ENCODE measurements at regions not wholly inside any gene's neighbourhood (a gene's known extent, or its start where the extent isn't known, plus 50 kb on each side); places are given as distances from the start of the nearest gene placed in this dataset.

DNA sequence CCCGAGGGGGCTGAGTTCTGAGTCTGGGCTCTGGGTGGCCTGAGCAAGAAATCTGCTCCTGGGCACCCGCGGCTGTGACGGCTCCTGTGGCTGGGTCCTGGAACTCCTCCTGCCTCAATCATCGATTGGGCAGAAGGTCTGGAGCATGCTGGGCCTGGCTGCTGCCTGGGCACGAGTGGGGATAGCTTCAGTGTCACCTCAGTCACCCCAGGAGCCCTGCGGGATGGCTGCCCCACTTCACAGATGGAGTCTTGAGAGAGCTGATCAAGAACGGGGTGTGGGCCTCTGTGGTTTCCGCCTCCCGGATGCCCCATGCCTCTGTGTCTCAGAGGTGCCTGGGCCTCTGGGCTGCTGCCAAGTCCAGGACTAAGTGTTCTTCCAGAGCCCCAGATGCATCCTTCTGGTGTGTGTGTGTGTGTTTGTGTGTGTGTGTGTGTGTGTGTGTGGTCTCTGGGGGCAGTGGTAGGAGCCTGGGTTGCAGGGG lies 185.6 kb upstream of the C14orf180 start:
- H3K27ac Mint-ChIP-seq = peak overlapping the region; percentile 90 to 97 (median 93)
- peaks cover 5 to 15% (median 9%) of the 10 kb centered on the region in 5 donors for H3K36me3 Mint-ChIP-seq
- H3K9me3 Mint-ChIP-seq = peaks cover 0 to 19% (median 11%) of the 10 kb centered on the region in 11 donors
- H3K27me3 Mint-ChIP-seq = no peaks in the 10 kb centered on the region
- CTCF ChIA-PET = interaction anchor here (0.8 kb wide), 1 partner anchor 15 kb away, joined by 3 read pairs; no protein-coding TSS in a partner anchor
- H3K4me3 ChIP-seq (ENCODE audit: low read length) = peak overlapping the region; percentile 36
- H3K9me3 ChIP-seq (ENCODE audit: control insufficient read depth in 2 of 3, low read length in 3 of 3) = peaks cover 0 to 10% (median 0%) of the 10 kb centered on the region in 3 experiments
- ATAC-seq = peak; percentile 79
- peak overlapping the region; percentile 82 for H3K27ac ChIP-seq (ENCODE audit: low read depth, low read length)
- H3K4me3 Mint-ChIP-seq = peak overlapping the region; percentile 77 to 100 (median 86)
- no peaks in the 10 kb centered on the region for H3K36me3 ChIP-seq (ENCODE audit: control insufficient read depth in 2 of 3, insufficient read depth in 3 of 3, low read length in 3 of 3)
- intact Hi-C loops (cut with micrococcal nuclease) = no loop called here
- DNase-seq = peak; percentile 34 to 89 (median 80)
- POLR2A ChIA-PET = interaction anchor here (0.6 to 0.7 kb wide), 2 partner anchors 9 to 126 kb away, joined by 3 read pairs; no protein-coding TSS in a partner anchor
- H3K4me1 Mint-ChIP-seq = peaks cover 47 to 96% (median 79%) of the 10 kb centered on the region in 7 donors
- peaks cover 68 to 74% of the 10 kb centered on the region in 2 donors for H3K4me1 ChIP-seq (ENCODE audit: control insufficient read depth in 2 of 2, insufficient read depth in 2 of 2, low read length in 2 of 2)
- H3K27me3 ChIP-seq (ENCODE audit: control insufficient read depth in 2 of 2, insufficient read depth in 2 of 2, low read length in 2 of 2) = no peaks in the 10 kb centered on the region

DNA sequence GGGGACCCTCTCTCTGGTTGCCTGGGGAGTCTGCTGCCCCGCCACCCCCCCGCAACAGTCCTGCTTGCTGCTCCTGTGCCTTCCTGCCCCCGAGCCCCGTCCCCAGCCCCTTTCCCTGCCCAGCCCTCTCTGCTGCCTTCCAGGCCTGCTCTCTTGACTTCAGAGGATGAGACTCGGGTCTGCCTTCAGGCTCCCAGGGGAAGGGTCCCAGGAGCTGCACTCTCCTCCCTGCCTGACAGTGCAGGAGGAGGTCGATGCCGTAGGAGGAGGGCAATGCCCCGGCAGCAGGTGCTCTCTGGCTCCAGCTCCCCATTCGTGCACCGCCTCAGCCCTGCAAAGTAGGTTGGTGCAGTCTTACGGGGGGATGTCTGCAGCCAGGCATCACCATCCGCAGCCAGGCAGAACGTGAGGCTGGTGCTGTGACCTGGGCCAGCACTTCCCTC lies 185.1 kb upstream of the C14orf180 start:
- no peaks in the 10 kb centered on the region for H3K36me3 ChIP-seq (ENCODE audit: control insufficient read depth in 2 of 3, insufficient read depth in 3 of 3, low read length in 3 of 3)

DNA sequence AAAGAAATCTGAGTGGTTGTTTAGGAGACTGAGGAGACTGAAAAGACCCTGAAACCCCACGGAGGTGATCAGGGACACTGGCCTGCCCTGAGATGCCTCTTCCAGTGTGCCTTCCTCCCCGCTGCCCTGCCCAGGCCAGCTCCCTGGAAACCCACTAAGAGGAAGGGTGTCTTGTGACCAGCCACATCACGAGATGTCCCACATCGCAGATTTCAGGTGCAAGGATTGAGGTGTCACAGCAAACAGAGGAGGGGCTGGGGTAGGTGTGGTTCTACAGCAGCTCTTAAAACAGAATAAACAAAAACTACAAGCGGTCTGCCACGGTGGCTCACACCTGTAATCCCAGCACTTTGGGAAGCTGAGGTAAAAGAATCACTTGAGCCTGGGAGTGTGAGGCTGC lies 184.3 kb upstream of the C14orf180 start:
- peaks cover 43 to 95% (median 79%) of the 10 kb centered on the region in 7 donors for H3K4me1 Mint-ChIP-seq
- intact Hi-C loops (cut with micrococcal nuclease) = no loop called here
- Histone ChIP-seq H3K27ac (ENCODE audit: low read depth, low read length) (peak overlapping the region; percentile 82), H3K9me3 (ENCODE audit: control insufficient read depth in 2 of 3, low read length in 3 of 3) (peaks cover 0 to 10% (median 0%) of the 10 kb centered on the region in 3 experiments), H3K27me3 (ENCODE audit: control insufficient read depth in 2 of 2, insufficient read depth in 2 of 2, low read length in 2 of 2) (no peaks in the 10 kb centered on the region), H3K36me3 (ENCODE audit: control insufficient read depth in 2 of 3, insufficient read depth in 3 of 3, low read length in 3 of 3) (no peaks in the 10 kb centered on the region), H3K4me1 (ENCODE audit: control insufficient read depth in 2 of 2, insufficient read depth in 2 of 2, low read length in 2 of 2) (peaks cover 63 to 70% of the 10 kb centered on the region in 2 donors), H3K4me3 (ENCODE audit: low read length) (no peak overlapping the region)
- peaks cover 0 to 28% (median 14%) of the 10 kb centered on the region in 11 donors for H3K9me3 Mint-ChIP-seq
- no peak for ATAC-seq
- ChIA-PET CTCF (interaction anchor here (0.8 kb wide), 1 partner anchor 12 kb away, joined by 3 read pairs; no protein-coding TSS in a partner anchor), POLR2A (no interaction called here)
- no peak for DNase-seq
- H3K36me3 Mint-ChIP-seq = peaks cover 5 to 15% (median 9%) of the 10 kb centered on the region in 5 donors
- no peaks in the 10 kb centered on the region for H3K27me3 Mint-ChIP-seq
- peak overlapping the region; percentile 52 to 97 (median 93) for H3K27ac Mint-ChIP-seq
- peak overlapping the region in 9 of 10 donors; percentile 59 to 100 (median 86) for H3K4me3 Mint-ChIP-seq

More for the DNA sequence above, 185.1 kb upstream of the C14orf180 start:
- intact Hi-C loops (cut with micrococcal nuclease) = no loop called here
- no peak for ATAC-seq
- peaks cover 64 to 74% of the 10 kb centered on the region in 2 donors for H3K4me1 ChIP-seq (ENCODE audit: control insufficient read depth in 2 of 2, insufficient read depth in 2 of 2, low read length in 2 of 2)
- peaks cover 5 to 15% (median 9%) of the 10 kb centered on the region in 5 donors for H3K36me3 Mint-ChIP-seq
- CTCF ChIA-PET = interaction anchor here (0.8 kb wide), 1 partner anchor 14 kb away, joined by 3 read pairs; no protein-coding TSS in a partner anchor
- DNase-seq = peak in 1 of 9 donors; percentile 16
- POLR2A ChIA-PET = interaction anchor here (0.6 kb wide), 1 partner anchor 1875 kb away, joined by 5 read pairs; no protein-coding TSS in a partner anchor
- peak overlapping the region; percentile 82 for H3K27ac ChIP-seq (ENCODE audit: low read depth, low read length)
- H3K27me3 ChIP-seq (ENCODE audit: control insufficient read depth in 2 of 2, insufficient read depth in 2 of 2, low read length in 2 of 2) = no peaks in the 10 kb centered on the region
- H3K27me3 Mint-ChIP-seq = no peaks in the 10 kb centered on the region
- peaks cover 0 to 10% (median 0%) of the 10 kb centered on the region in 3 experiments for H3K9me3 ChIP-seq (ENCODE audit: control insufficient read depth in 2 of 3, low read length in 3 of 3)
- H3K4me3 Mint-ChIP-seq = peak overlapping the region; percentile 77 to 100 (median 86)
- H3K4me3 ChIP-seq (ENCODE audit: low read length) = peak overlapping the region; percentile 30
- H3K4me1 Mint-ChIP-seq = peaks cover 45 to 96% (median 79%) of the 10 kb centered on the region in 7 donors
- peaks cover 0 to 24% (median 12%) of the 10 kb centered on the region in 11 donors for H3K9me3 Mint-ChIP-seq
- H3K27ac Mint-ChIP-seq = peak overlapping the region; percentile 90 to 97 (median 93)

DNA sequence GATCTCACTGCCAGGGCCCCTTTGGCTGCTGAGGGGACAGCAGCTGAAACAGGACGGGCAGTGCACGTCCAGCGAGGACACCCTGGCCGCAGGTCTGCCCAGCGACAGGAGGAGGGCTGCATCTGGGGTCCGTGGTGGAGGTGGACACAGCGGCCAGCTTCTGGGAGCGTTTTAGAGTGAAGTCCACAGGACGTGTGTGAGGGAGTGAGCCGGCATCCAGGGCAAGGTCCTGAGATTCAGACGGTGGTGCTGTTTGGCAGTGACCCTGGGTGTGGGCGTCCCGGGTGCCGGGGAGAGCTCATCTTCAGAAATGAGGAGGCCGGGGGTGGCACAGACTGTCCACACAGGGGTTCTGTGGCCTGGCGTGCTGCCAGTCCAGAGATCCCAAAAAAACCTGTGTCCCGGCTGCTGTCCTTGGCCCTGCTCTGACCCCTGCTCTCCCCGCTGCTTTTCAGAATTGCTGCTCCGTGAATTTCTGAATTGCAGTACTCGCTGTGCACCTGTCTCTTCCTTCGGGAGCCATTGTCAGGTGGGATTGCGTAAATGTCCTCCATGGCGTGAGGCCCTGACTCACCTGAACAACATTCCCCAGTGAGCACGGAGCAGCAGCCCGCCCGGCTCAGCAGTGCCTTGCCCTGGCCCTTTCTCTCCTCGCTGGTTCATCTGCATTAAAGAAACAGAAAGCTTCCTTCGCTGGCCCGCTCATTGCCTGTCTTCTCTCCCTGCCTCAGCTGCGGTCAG lies 183.5 kb upstream of the C14orf180 start:
- peaks cover 5 to 15% (median 9%) of the 10 kb centered on the region in 5 donors for H3K36me3 Mint-ChIP-seq
- H3K9me3 Mint-ChIP-seq = peaks cover 0 to 28% (median 14%) of the 10 kb centered on the region in 11 donors
- H3K4me1 Mint-ChIP-seq = peaks cover 38 to 92% (median 70%) of the 10 kb centered on the region in 7 donors
- H3K4me3 Mint-ChIP-seq = peak overlapping the region in 6 of 10 donors; percentile 39 to 100 (median 61)
- Histone ChIP-seq H3K27ac (ENCODE audit: low read depth, low read length) (no peak overlapping the region), H3K4me3 (ENCODE audit: low read length) (peak overlapping the region; percentile 19), H3K4me1 (ENCODE audit: control insufficient read depth in 2 of 2, insufficient read depth in 2 of 2, low read length in 2 of 2) (peaks cover 55 to 61% of the 10 kb centered on the region in 2 donors), H3K36me3 (ENCODE audit: control insufficient read depth in 2 of 3, insufficient read depth in 3 of 3, low read length in 3 of 3) (no peaks in the 10 kb centered on the region), H3K9me3 (ENCODE audit: control insufficient read depth in 2 of 3, low read length in 3 of 3) (peaks cover 0 to 10% (median 0%) of the 10 kb centered on the region in 3 experiments), H3K27me3 (ENCODE audit: control insufficient read depth in 2 of 2, insufficient read depth in 2 of 2, low read length in 2 of 2) (no peaks in the 10 kb centered on the region)
- H3K27ac Mint-ChIP-seq = peak overlapping the region in 8 of 9 donors; percentile 15 to 97 (median 91)
- DNase-seq = no peak
- intact Hi-C loops (cut with micrococcal nuclease) = no loop called here
- no peaks in the 10 kb centered on the region for H3K27me3 Mint-ChIP-seq
- ATAC-seq = no peak
- POLR2A ChIA-PET = no interaction called here
- CTCF ChIA-PET = no interaction called here

DNA sequence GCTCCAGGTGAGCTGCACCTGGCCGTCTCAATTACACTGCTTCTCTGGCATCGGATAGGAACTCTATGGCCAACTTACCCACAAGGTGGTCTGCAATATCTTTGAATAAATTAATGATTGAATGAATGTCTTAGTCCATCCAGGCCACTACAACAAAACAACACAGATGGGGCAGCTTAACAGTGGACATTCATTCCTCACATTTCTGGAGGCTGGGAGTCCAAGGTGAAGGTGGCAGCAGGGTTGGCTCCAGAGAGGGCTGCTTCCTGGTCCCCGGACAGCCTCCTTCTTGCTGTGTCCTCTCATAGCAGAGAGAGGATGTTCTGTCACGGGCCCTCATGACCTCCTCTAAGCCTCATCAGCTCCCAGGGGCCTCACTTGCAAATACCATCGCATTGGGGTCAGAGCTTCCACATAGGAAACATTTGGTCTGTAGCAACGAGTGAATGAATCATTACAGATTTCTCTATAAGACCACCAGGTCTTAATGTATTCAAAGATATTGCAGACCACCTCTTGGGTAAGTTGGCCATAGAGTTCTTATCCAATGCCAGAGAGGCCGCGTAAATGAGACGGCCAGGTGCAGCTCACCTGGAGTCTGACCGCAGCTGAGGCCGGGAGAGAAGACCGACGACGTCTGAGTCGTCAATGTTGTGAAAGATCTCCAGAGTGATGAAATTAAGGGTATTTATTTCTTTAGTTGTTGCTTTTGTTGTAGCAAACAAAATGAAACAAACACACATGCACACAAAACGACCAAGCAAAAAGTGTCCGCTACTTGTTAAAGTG lies 182.7 kb upstream of the C14orf180 start:
- Mint-ChIP-seq H3K4me3 (peak overlapping the region in 3 of 10 donors; percentile 14 to 55 (median 44)), H3K27me3 (no peaks in the 10 kb centered on the region), H3K27ac (peak overlapping the region in 8 of 9 donors; percentile 15 to 97 (median 81)), H3K9me3 (peaks cover 0 to 28% (median 14%) of the 10 kb centered on the region in 11 donors), H3K36me3 (peaks cover 5 to 15% (median 9%) of the 10 kb centered on the region in 5 donors), H3K4me1 (peaks cover 34 to 84% (median 63%) of the 10 kb centered on the region in 7 donors)
- Histone ChIP-seq H3K27ac (ENCODE audit: low read depth, low read length) (no peak overlapping the region), H3K27me3 (ENCODE audit: control insufficient read depth in 2 of 2, insufficient read depth in 2 of 2, low read length in 2 of 2) (no peaks in the 10 kb centered on the region), H3K36me3 (ENCODE audit: control insufficient read depth in 2 of 3, insufficient read depth in 3 of 3, low read length in 3 of 3) (no peaks in the 10 kb centered on the region), H3K4me3 (ENCODE audit: low read length) (no peak overlapping the region), H3K4me1 (ENCODE audit: control insufficient read depth in 2 of 2, insufficient read depth in 2 of 2, low read length in 2 of 2) (peaks cover 47 to 54% of the 10 kb centered on the region in 2 donors), H3K9me3 (ENCODE audit: control insufficient read depth in 2 of 3, low read length in 3 of 3) (peaks cover 0 to 10% (median 0%) of the 10 kb centered on the region in 3 experiments)
- CTCF ChIA-PET = no interaction called here
- ATAC-seq = no peak
- DNase-seq = no peak
- POLR2A ChIA-PET = interaction anchor here (0.6 kb wide), 1 partner anchor 106 kb away, joined by 3 read pairs; no protein-coding TSS in a partner anchor
- intact Hi-C loops (cut with micrococcal nuclease) = no loop called here

DNA sequence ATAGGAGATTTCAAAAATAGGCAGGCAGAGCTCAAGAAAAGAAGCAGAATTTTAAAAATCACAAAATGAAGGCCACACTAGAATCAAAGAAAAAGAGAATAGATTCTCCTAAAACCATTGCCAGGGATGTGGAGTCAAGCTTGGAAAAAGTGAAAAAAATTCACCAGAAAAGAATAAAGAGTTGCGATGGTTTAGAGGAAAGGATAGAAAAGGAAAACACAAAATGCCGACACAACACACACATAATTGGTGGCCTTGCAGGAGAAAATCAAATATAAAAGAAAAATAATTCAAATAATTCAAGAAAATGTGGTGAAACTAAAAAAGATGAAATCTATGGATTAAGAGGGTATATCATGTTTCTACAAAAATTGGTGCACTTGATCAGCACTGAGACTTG lies 181.6 kb upstream of the C14orf180 start:
- Histone ChIP-seq H3K9me3 (ENCODE audit: control insufficient read depth in 2 of 3, low read length in 3 of 3) (peaks cover 0 to 10% (median 0%) of the 10 kb centered on the region in 3 experiments), H3K27me3 (ENCODE audit: control insufficient read depth in 2 of 2, insufficient read depth in 2 of 2, low read length in 2 of 2) (no peaks in the 10 kb centered on the region), H3K27ac (ENCODE audit: low read depth, low read length) (no peak overlapping the region), H3K4me1 (ENCODE audit: control insufficient read depth in 2 of 2, insufficient read depth in 2 of 2, low read length in 2 of 2) (peaks cover 36 to 43% of the 10 kb centered on the region in 2 donors), H3K36me3 (ENCODE audit: control insufficient read depth in 2 of 3, insufficient read depth in 3 of 3, low read length in 3 of 3) (no peaks in the 10 kb centered on the region), H3K4me3 (ENCODE audit: low read length) (no peak overlapping the region)
- Mint-ChIP-seq H3K4me3 (peak overlapping the region in 2 of 10 donors; percentile 36 to 47), H3K27me3 (no peaks in the 10 kb centered on the region), H3K27ac (peak overlapping the region in 6 of 9 donors; percentile 16 to 60 (median 42)), H3K4me1 (peaks cover 29 to 74% (median 52%) of the 10 kb centered on the region in 7 donors), H3K36me3 (peaks cover 5 to 15% (median 9%) of the 10 kb centered on the region in 5 donors), H3K9me3 (peaks cover 0 to 28% (median 14%) of the 10 kb centered on the region in 11 donors)
- ATAC-seq (no peak), DNase-seq (no peak)
- CTCF ChIA-PET = no interaction called here
- intact Hi-C loops (cut with micrococcal nuclease) = no loop called here
- POLR2A ChIA-PET = interaction anchor here (1.1 kb wide), 1 partner anchor 9 kb away, joined by 3 read pairs; no protein-coding TSS in a partner anchor

Measured in naive thymus-derived CD4-positive, alpha-beta T cell (primary cell).